ENCODE measurements at regions not wholly inside any gene's neighbourhood (a gene's known extent, or its start where the extent isn't known, plus 50 kb on each side); places are given as distances from the start of the nearest gene placed in this dataset.

DNA sequence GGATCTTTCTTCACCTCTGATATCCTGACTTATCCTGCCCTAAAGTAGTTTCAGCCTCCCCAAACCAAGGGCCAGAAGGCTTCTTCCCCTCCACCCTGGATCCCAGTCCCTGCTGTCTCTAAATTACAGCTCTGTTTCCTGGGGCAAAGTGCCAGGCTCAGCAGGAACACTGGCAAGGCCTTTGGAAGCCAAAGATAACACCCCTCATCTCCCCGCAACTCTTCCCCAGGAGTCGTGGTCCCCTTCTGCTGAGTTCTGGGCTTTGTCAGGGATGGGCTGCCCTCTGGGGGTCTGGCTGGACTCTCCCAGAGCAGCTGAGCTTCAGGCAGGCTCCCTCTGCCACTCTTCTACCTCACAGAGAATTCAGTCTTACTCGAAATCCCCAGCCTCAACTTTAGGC lies 53.8 kb upstream of the AMPD3 start:
- no peak overlapping the region for H3K27ac ChIP-seq (ENCODE audit: insufficient read depth, low read length)
- H4K20me1 ChIP-seq (ENCODE audit: control insufficient read depth, extremely low read depth, insufficient read depth, low read length), result no peaks in the 10 kb centered on the region
- no peak overlapping the region for H3K4me2 ChIP-seq (ENCODE audit: extremely low read depth, insufficient read depth, low read length)
- no peak for DNase-seq (ENCODE audit: low read depth in 2 of 2)
- TF ChIP-seq EZH2 (IDR thresholded peaks at IDR 0.05; ENCODE audit: low read length, missing control alignments) (no peak), CTCF (conservative IDR thresholded peaks at IDR 0.05 in 1 of 2, IDR thresholded peaks at IDR 0.05 in 1 of 2; ENCODE audit: low read depth in 1 of 2, low read length in 2 of 2) (no peak)
- no peak overlapping the region for H3K4me3 ChIP-seq (replicated peaks in 1 of 4; ENCODE audit: control extremely low read depth in 1 of 4, insufficient read depth in 1 of 4, low read depth in 3 of 4, low read length in 4 of 4)
- no peaks in the 10 kb centered on the region for H3K36me3 ChIP-seq (ENCODE audit: control insufficient read depth, insufficient read depth, low read length)
- H2AFZ ChIP-seq (ENCODE audit: low read length), result no peak overlapping the region
- no peaks in the 10 kb centered on the region for H3K27me3 ChIP-seq (ENCODE audit: control insufficient read depth, insufficient read depth, low read length)
- H3K9ac ChIP-seq (ENCODE audit: insufficient read depth, low read length), result no peak overlapping the region
- H3K79me2 ChIP-seq (ENCODE audit: control insufficient read depth, insufficient read depth, low read length), result no peaks in the 10 kb centered on the region
- no peaks in the 10 kb centered on the region for H3K9me3 ChIP-seq (ENCODE audit: control insufficient read depth, insufficient read depth, low read depth, low read length)
- H3K4me1 ChIP-seq (ENCODE audit: control insufficient read depth, extremely low read depth, insufficient read depth, low read length), result peaks cover 7% of the 10 kb centered on the region

DNA sequence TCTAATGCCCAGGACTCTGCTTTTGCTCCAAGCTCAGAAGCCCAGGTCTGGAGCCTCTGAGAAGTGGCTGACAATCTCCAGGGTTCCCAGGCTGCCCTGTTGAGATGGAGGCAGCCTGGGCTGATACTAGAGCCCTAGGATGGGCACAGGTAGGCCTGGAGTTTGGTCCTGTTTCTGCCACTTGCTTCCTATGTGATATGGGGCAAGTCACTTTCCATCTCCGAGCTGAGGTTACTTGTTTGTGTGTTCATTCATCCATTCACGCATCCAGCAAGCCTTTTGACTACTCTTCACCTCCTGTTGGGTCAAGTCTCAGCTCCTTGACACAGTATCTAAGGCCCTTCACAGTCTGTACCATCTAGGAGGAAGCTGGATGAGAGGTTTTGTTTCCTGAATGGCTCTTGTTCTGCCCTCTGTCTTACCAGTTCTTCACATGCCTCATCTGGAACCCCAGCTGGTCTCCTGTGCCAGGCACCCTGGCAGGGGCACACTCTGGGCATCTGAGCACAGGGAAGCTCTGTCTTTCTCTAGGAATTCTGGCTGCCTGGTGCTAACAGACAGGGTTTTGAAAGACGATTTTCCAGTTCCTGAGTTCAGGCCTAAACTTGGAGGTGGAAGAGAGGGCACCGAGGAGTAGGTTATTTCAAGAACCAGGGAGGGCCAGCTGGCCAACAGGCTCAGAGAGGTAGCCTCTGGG lies 53.2 kb upstream of the AMPD3 start:
- no peak for TF ChIP-seq EZH2 (IDR thresholded peaks at IDR 0.05; ENCODE audit: low read length, missing control alignments)
- TF ChIP-seq CTCF (conservative IDR thresholded peaks at IDR 0.05 in 1 of 2, IDR thresholded peaks at IDR 0.05 in 1 of 2; ENCODE audit: low read depth in 1 of 2, low read length in 2 of 2), result no peak
- Histone ChIP-seq H3K79me2 (ENCODE audit: control insufficient read depth, insufficient read depth, low read length) (no peaks in the 10 kb centered on the region), H3K27ac (ENCODE audit: insufficient read depth, low read length) (no peak overlapping the region), H2AFZ (ENCODE audit: low read length) (no peak overlapping the region), H3K27me3 (ENCODE audit: control insufficient read depth, insufficient read depth, low read length) (no peaks in the 10 kb centered on the region), H3K4me1 (ENCODE audit: control insufficient read depth, extremely low read depth, insufficient read depth, low read length) (peaks cover 11% of the 10 kb centered on the region), H3K9ac (ENCODE audit: insufficient read depth, low read length) (no peak overlapping the region), H4K20me1 (ENCODE audit: control insufficient read depth, extremely low read depth, insufficient read depth, low read length) (no peaks in the 10 kb centered on the region), H3K9me3 (ENCODE audit: control insufficient read depth, insufficient read depth, low read depth, low read length) (no peaks in the 10 kb centered on the region), H3K36me3 (ENCODE audit: control insufficient read depth, insufficient read depth, low read length) (no peaks in the 10 kb centered on the region), H3K4me3 (replicated peaks in 1 of 4; ENCODE audit: control extremely low read depth in 1 of 4, insufficient read depth in 1 of 4, low read depth in 3 of 4, low read length in 4 of 4) (no peak overlapping the region), H3K4me2 (ENCODE audit: extremely low read depth, insufficient read depth, low read length) (no peak overlapping the region)
- DNase-seq (ENCODE audit: low read depth in 2 of 2), result no peak

Measured in fibroblast of lung (primary cell).